ENCODE measurements at regions not wholly inside any gene's neighbourhood (a gene's known extent, or its start where the extent isn't known, plus 50 kb on each side); places are given as distances from the start of the nearest gene placed in this dataset.

GRCh38 chr16:52167328-52167727 is 379.6 kb downstream of the TOX3 start:
- Histone ChIP-seq H3K4me3 (ENCODE audit: low read length) (no peak overlapping the region), H3K27ac (ENCODE audit: low read depth in 1 of 2, low read length in 2 of 2) (no peak overlapping the region), H3K4me1 (ENCODE audit: insufficient read depth, low read length) (no peaks in the 10 kb centered on the region), H3K9me3 (ENCODE audit: control insufficient read depth in 1 of 2, insufficient read depth in 1 of 2, low read length in 2 of 2) (peaks cover 0 to 7% of the 10 kb centered on the region in 2 experiments), H3K36me3 (ENCODE audit: insufficient read depth, low read length) (no peaks in the 10 kb centered on the region), H3K27me3 (ENCODE audit: control insufficient read depth in 1 of 2, insufficient read depth in 2 of 2, low read length in 2 of 2) (no peaks in the 10 kb centered on the region)
- intact Hi-C loops (cut with DNase I, micrococcal nuclease): no loop called here
- peaks cover 6% of the 10 kb centered on the region for H3K9me3 Mint-ChIP-seq
- no peaks in the 10 kb centered on the region for H3K27me3 Mint-ChIP-seq
- no peak for TF ChIP-seq CTCF (IDR thresholded peaks at IDR 0.05)
- H3K27ac Mint-ChIP-seq: no peak overlapping the region
- no peaks in the 10 kb centered on the region for H3K4me1 Mint-ChIP-seq (ENCODE audit: low read depth)
- DNase-seq: no peak
- no peaks in the 10 kb centered on the region for H3K36me3 Mint-ChIP-seq (ENCODE audit: low read depth)
- no peak overlapping the region for H3K4me3 Mint-ChIP-seq
- ChIA-PET POLR2A (no interaction called here), CTCF (no interaction called here)
- ATAC-seq (ENCODE audit: poor library complexity): no peak

GRCh38 chr16:52165961-52166360 is 381.0 kb downstream of the TOX3 start:
- H3K4me3 ChIP-seq (ENCODE audit: low read length): no peak overlapping the region
- H3K27ac Mint-ChIP-seq: no peak overlapping the region
- no peaks in the 10 kb centered on the region for H3K4me1 Mint-ChIP-seq (ENCODE audit: low read depth)
- no peak for TF ChIP-seq CTCF (IDR thresholded peaks at IDR 0.05)
- ChIA-PET POLR2A (no interaction called here), CTCF (no interaction called here)
- ATAC-seq (ENCODE audit: poor library complexity) (no peak), DNase-seq (no peak)
- peaks cover 7 to 11% of the 10 kb centered on the region in 2 experiments for H3K9me3 ChIP-seq (ENCODE audit: control insufficient read depth in 1 of 2, insufficient read depth in 1 of 2, low read length in 2 of 2)
- peaks cover 6% of the 10 kb centered on the region for H3K9me3 Mint-ChIP-seq
- H3K4me3 Mint-ChIP-seq: no peak overlapping the region
- no peaks in the 10 kb centered on the region for H3K4me1 ChIP-seq (ENCODE audit: insufficient read depth, low read length)
- intact Hi-C loops (cut with DNase I, micrococcal nuclease): no loop called here
- H3K36me3 ChIP-seq (ENCODE audit: insufficient read depth, low read length): no peaks in the 10 kb centered on the region
- H3K27me3 ChIP-seq (ENCODE audit: control insufficient read depth in 1 of 2, insufficient read depth in 2 of 2, low read length in 2 of 2): no peaks in the 10 kb centered on the region
- no peaks in the 10 kb centered on the region for H3K36me3 Mint-ChIP-seq (ENCODE audit: low read depth)
- H3K27ac ChIP-seq (ENCODE audit: low read depth in 1 of 2, low read length in 2 of 2): no peak overlapping the region
- no peaks in the 10 kb centered on the region for H3K27me3 Mint-ChIP-seq

GRCh38 chr16:52149003-52149402 is 397.9 kb downstream of the TOX3 start:
- Histone ChIP-seq H3K27me3 (ENCODE audit: control insufficient read depth in 1 of 2, insufficient read depth in 2 of 2, low read length in 2 of 2) (no peaks in the 10 kb centered on the region), H3K4me1 (ENCODE audit: insufficient read depth, low read length) (no peaks in the 10 kb centered on the region), H3K27ac (ENCODE audit: low read depth in 1 of 2, low read length in 2 of 2) (no peak overlapping the region), H3K36me3 (ENCODE audit: insufficient read depth, low read length) (no peaks in the 10 kb centered on the region), H3K9me3 (ENCODE audit: control insufficient read depth in 1 of 2, insufficient read depth in 1 of 2, low read length in 2 of 2) (no peaks in the 10 kb centered on the region), H3K4me3 (ENCODE audit: low read length) (no peak overlapping the region)
- ATAC-seq (ENCODE audit: poor library complexity) (no peak), DNase-seq (no peak)
- Mint-ChIP-seq H3K27ac (no peak overlapping the region), H3K9me3 (no peaks in the 10 kb centered on the region), H3K27me3 (no peaks in the 10 kb centered on the region), H3K4me1 (ENCODE audit: low read depth) (no peaks in the 10 kb centered on the region), H3K36me3 (ENCODE audit: low read depth) (no peaks in the 10 kb centered on the region), H3K4me3 (no peak overlapping the region)
- TF ChIP-seq CTCF (IDR thresholded peaks at IDR 0.05): no peak
- intact Hi-C loops (cut with DNase I, micrococcal nuclease): no loop called here
- ChIA-PET CTCF (no interaction called here), POLR2A (no interaction called here)
